COLO829 (cell line): ENCODE measurements at regions not wholly inside any gene's neighbourhood (a gene's known extent, or its start where the extent isn't known, plus 50 kb on each side); places are given as distances from the start of the nearest gene placed in this dataset.
"Not testable (repeated sequence)": the region's sequence is repeated elsewhere in the genome, so short reads cannot be mapped to it uniquely, and the experiment has no call there.

ENCODE experiments used
- DNase-seq: peaks from one replicate; pipeline ENCODE4 v3.0.0; 2012; ENCODE audit warnings: low spot score

- no peak for DNase-seq
Measured at GRCh38 chr4:160091631-160092030, 988.8 kb downstream of the RAPGEF2 start.

- DNase-seq: no peak
Measured at GRCh38 chr4:160100316-160100715, 997.4 kb downstream of the RAPGEF2 start.

GRCh38 chr4:160110891-160111290 lies 1008.0 kb downstream of the RAPGEF2 start:
- DNase-seq: no peak

GRCh38 chr4:160117686-160118085 lies 1014.8 kb downstream of the RAPGEF2 start:
- no peak for DNase-seq

GRCh38 chr4:160125576-160126287 lies 1022.9 kb downstream of the RAPGEF2 start:
- not testable (repeated sequence) for DNase-seq

- no peak for DNase-seq
Measured at GRCh38 chr4:160127211-160127610, 1024.3 kb downstream of the RAPGEF2 start.

- DNase-seq: no peak
Measured at GRCh38 chr4:160129439-160129838, 1026.6 kb downstream of the RAPGEF2 start.

GRCh38 chr4:160136021-160136420 lies 1033.1 kb downstream of the RAPGEF2 start:
- no peak for DNase-seq

GRCh38 chr4:160141206-160141605 lies 1038.3 kb downstream of the RAPGEF2 start:
- no peak for DNase-seq

- DNase-seq: no peak
Measured at GRCh38 chr4:160142579-160142978, 1039.7 kb downstream of the RAPGEF2 start.

GRCh38 chr4:160143574-160143973 lies 1040.7 kb downstream of the RAPGEF2 start:
- DNase-seq: no peak

- no peak for DNase-seq
Measured at GRCh38 chr4:160159457-160159856, 1056.6 kb downstream of the RAPGEF2 start.

- DNase-seq: no peak
Measured at GRCh38 chr4:160161026-160161425, 1058.1 kb downstream of the RAPGEF2 start.

GRCh38 chr4:160175064-160175643 lies 1072.3 kb downstream of the RAPGEF2 start:
- DNase-seq: no peak

- peak; percentile 7 for DNase-seq
Measured at GRCh38 chr4:160180211-160180610, 1077.3 kb downstream of the RAPGEF2 start.

- DNase-seq: no peak
Measured at GRCh38 chr4:160182727-160183126, 1079.8 kb downstream of the RAPGEF2 start.

GRCh38 chr4:160184884-160185283 lies 1082.0 kb downstream of the RAPGEF2 start:
- DNase-seq: no peak

- no peak for DNase-seq
Measured at GRCh38 chr4:160193787-160194186, 1090.9 kb downstream of the RAPGEF2 start.

- no peak for DNase-seq
Measured at GRCh38 chr4:160194716-160195115, 1091.8 kb downstream of the RAPGEF2 start.

- peak; percentile 16 for DNase-seq
Measured at GRCh38 chr4:160202802-160203201, 1099.9 kb downstream of the RAPGEF2 start.

- no peak for DNase-seq
Measured at GRCh38 chr4:160212078-160212477, 1109.2 kb downstream of the RAPGEF2 start.

GRCh38 chr4:160213366-160213765 lies 1110.5 kb downstream of the RAPGEF2 start:
- DNase-seq: no peak

- DNase-seq: no peak
Measured at GRCh38 chr4:160217352-160217751, 1114.5 kb downstream of the RAPGEF2 start.

- DNase-seq: no peak
Measured at GRCh38 chr4:160224049-160224448, 1121.2 kb downstream of the RAPGEF2 start.
